Frontal cortex (tissue), 3 donors: ENCODE measurements at regions not wholly inside any gene's neighbourhood (a gene's known extent, or its start where the extent isn't known, plus 50 kb on each side); places are given as distances from the start of the nearest gene placed in this dataset.
"Not testable (repeated sequence)": the region's sequence is repeated elsewhere in the genome, so short reads cannot be mapped to it uniquely, and the experiment has no call there.

ENCODE experiments used
- DNase-seq, 2 donors: peaks; one replicate each; pipeline ENCODE4 v3.0.0; 2012; ENCODE audit warnings: low spot score in 2 of 2
- FAIRE-seq: peaks from 2 replicates; lab custom pipeline; 2012; peaks lifted over from hg19 to GRCh38; lab: Jason Lieb, UNC
- donor health status: control.
- donor health status: control.
- donor health status: control.

DNA sequence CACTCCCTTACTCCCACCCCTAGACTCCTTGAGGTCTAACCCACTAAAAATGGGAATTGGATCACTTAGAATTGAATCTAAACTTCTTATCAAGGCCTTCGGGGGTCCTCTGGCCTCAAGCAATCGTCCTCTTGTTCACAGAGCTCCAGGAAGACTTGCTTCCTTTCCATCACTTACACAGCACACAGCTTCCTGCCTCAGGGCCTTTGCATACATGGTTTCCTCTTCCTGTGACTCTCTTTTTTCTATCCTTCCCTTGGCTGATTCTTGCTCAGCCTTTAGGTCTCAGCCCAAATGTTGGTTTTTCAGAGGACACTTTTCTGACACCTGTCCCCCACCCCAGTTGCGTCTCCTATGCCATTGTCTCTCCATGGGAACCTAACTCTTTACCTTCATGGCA is 50.0 kb upstream of the ALDH1B1 start:
- no peak for FAIRE-seq
- DNase-seq, result no peak

- DNase-seq (no peak), FAIRE-seq (no peak)
Measured at GRCh38 chr9:38342096-38342495, 50.4 kb upstream of the ALDH1B1 start.

- DNase-seq (no peak), FAIRE-seq (no peak)
Measured at GRCh38 chr9:38339496-38339895, 53.0 kb upstream of the ALDH1B1 start.

GRCh38 chr9:38339087-38339486 is 53.4 kb upstream of the ALDH1B1 start:
- DNase-seq, result no peak
- FAIRE-seq, result no peak

DNA sequence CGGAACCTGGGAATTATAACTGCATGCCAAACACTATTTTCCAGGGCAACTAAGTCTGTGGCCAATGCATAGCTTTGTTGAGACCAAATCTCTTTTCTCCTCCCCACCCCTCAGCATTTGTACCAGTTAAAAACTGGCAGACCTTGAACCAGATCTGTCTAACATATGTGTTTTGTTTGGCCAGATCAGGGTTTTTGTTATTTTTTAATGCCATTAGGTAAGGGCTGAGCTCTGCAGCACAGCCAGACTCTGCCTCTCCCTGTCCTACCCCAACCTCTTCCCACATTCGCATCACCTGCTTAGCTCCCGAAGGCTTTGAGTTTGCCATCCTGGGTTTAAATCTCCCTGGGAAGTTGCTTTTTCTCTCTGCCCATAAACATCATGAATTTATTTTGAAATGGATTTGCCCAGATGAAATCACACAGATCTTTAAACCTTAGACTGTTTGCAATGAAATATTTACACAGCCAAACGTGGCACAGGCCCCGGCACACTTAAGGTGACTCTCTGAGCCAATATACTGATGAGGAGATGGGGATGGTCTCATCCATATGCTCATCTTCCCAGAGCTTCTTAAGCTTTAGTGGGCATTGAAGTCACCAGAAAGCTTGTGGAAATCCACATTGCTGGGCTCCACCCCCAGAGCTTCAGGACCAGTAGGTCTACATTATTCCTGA is 54.0 kb upstream of the ALDH1B1 start:
- DNase-seq (no peak), FAIRE-seq (no peak)

DNA sequence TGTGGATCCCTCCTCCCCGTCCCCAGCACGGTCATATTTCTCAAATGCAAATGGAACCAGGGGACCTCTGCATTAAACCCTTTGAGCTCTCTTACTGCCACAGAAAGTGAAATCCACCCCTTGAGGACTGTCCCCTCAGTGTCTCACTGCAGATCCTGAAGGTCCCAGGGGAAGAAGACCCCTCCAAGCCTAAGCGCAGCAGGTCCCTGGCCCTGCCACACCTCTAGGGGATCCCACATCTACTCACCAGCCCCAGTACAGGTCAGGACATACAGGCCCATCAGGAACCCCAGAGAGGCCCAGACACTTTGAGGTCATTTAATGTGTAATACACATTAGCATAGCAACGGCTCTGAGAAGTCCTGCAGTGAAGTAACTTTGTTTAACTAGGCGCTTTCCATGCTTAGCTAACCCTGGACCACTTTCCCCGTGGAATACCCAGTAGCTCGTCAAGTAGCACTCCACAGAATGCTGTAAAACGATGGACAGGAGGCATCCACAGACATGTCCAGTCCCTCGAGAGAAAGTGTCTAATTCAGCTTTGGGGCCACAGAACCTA is 54.7 kb upstream of the ALDH1B1 start:
- DNase-seq (no peak), FAIRE-seq (no peak)

GRCh38 chr9:38337181-38337580 is 55.3 kb upstream of the ALDH1B1 start:
- DNase-seq, result no peak
- no peak for FAIRE-seq

- FAIRE-seq (no peak), DNase-seq (no peak)
Measured at GRCh38 chr9:38336341-38336740, 56.2 kb upstream of the ALDH1B1 start.

DNA sequence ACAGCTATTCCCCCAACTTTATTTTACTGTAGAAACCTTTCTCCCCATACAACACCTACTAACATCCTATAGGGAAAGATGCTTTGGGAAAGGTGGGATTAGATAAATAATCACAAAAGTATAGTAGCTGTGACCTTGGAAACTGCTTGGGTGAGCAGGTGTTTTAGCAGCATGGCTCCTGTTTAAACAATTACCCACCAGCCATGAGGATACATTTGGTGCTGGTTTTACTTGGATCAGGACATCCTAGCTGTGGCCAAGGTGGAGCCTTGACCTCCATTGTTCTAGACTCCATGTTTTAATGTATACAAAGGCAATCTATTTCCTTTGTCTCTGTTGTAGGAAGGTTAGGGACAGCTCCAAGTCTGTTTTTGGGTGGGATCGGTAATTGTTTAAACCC is 56.8 kb upstream of the ALDH1B1 start:
- no peak for DNase-seq
- FAIRE-seq, result no peak

DNA sequence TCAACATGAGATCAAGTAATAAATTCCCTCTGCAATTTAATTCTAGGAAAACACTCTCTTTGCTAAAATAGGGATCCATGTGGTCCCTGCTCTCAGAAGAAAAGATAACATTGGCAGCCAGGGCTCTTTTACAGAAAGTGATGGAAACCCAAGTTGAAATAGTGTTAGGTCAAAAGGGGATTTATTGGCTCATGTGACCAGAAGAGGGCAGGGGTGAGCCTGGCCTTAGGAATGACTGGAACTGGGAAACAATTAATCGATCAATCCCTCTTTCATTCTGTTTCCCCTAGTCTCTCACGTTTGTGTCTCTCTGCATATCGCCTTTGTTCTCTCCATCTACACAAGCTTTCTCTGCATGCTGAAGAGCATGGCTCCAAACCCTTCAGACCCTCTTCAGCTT is 58.3 kb upstream of the ALDH1B1 start:
- DNase-seq, result no peak
- FAIRE-seq, result no peak

DNA sequence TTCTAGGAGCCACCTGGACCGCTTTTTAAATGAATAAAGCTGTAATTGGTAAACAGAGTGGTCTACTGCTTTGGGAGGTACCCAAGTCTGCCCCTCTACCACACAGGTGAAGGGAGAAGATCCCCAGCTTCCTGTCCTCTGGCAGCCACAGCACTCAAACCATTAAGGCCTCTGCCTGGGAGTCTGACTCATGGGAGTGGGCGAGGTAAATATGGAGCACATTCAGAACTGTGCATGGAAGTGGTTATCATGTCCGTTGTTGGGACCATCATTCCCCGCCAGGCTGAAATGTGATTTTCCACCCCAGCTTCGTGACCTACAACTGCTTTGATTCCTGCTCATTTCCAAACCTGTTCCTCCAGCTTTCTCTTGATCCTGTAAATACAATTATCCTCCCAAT is 59.5 kb upstream of the ALDH1B1 start:
- FAIRE-seq, result no peak
- DNase-seq, result no peak

DNA sequence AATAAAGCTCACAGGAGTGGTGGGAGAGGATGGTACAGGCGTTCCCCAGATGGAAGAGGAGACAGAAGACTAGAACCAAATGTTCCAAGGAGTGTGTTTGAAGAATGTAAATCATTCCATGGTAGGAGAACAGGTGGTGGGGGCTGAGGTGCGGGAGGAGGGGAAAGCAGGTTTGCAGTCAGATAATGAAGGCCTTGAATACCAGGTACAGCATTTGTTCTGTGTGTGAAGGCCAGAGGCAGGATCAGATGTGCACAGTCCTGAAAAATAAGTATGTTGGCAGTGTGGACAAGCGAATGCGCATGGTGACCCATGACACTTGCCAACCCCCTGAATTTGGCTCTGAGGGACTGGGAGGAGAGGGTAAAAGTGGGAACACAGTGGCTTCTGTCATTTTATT is 59.9 kb upstream of the ALDH1B1 start:
- FAIRE-seq (no peak), DNase-seq (no peak)

DNA sequence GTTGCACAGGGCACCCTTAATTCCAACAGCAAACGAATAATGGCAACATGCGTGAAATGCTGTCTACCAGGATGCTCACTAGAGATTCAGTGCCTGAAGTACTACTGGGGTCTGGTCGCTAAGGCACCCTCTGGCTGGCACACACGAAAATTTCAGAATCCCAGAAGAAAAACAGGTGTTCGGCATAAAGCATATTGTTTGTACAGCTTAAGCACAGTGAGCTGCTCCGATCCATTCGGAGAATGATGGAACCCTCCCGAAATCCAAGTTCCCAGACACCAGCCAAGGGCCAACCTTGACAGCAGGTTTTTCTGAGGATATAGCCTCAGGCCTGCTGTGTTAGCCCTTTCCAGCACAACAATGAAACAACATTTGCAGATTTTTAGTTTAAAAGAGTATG is 61.4 kb upstream of the ALDH1B1 start:
- DNase-seq (no peak), FAIRE-seq (no peak)

- DNase-seq (no peak), FAIRE-seq (no peak)
Measured at GRCh38 chr9:38329968-38330367, 62.5 kb upstream of the ALDH1B1 start.

GRCh38 chr9:38328765-38329164 is 63.7 kb upstream of the ALDH1B1 start:
- FAIRE-seq, result no peak
- no peak for DNase-seq

GRCh38 chr9:38326122-38326521 is 66.4 kb upstream of the ALDH1B1 start:
- DNase-seq, result no peak
- FAIRE-seq, result no peak

DNA sequence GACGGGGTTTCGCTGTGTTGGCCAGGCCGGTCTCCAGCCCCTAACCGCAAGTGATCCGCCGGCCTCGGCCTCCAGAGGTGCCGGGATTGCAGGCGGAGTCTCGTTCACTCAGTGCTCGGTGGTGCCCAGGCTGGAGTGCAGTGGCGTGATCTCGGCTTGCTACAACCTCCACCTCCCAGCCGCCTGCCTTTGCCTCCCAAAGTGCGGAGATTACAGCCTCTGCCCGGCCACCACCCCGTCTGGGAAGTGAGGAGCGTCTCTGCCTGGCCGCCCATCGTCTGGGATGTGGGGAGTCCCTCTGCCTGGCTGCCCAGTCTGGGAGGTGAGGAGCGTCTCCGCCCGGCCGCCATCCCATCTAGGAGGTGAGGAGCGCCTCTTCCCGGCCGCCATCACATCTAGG is 68.3 kb upstream of the ALDH1B1 start:
- not testable (repeated sequence) for FAIRE-seq, DNase-seq

GRCh38 chr9:38322937-38323336 is 69.6 kb upstream of the ALDH1B1 start:
- DNase-seq (no peak), FAIRE-seq (no peak)

- FAIRE-seq, result no peak
- no peak for DNase-seq
Measured at GRCh38 chr9:38319496-38320173, 72.9 kb upstream of the ALDH1B1 start.

- DNase-seq, result no peak
- no peak for FAIRE-seq
Measured at GRCh38 chr9:38318759-38319495, 73.6 kb upstream of the ALDH1B1 start.
